ENCODE measurements at regions not wholly inside any gene's neighbourhood (a gene's known extent, or its start where the extent isn't known, plus 50 kb on each side); places are given as distances from the start of the nearest gene placed in this dataset.

GRCh38 chr4:176436293-176436973 is 116.7 kb downstream of the SPCS3 start:
- TF ChIP-seq CTCF (IDR thresholded peaks at IDR 0.05), result no peak
- no peak for TF ChIP-seq POLR2A (IDR thresholded peaks at IDR 0.05)
- TF ChIP-seq POLR2AphosphoS5 (IDR thresholded peaks at IDR 0.05), result no peak

Data from prostate gland (tissue), 2 donors.